Thyroid gland (tissue), 4 donors: ENCODE measurements at regions not wholly inside any gene's neighbourhood (a gene's known extent, or its start where the extent isn't known, plus 50 kb on each side); places are given as distances from the start of the nearest gene placed in this dataset.

Experiments
- POLR2A ChIP-seq, 2 donors: fragments of 450-650 bp; IDR thresholded peaks; one replicate each; pipeline ENCODE4 v1.6.1; 2017; ENCODE audit warnings: antibody characterized with exemption in 2 of 2, mild to moderate bottlenecking in 2 of 2, moderate library complexity in 1 of 2
- TF ChIP-seq, protein P1 (sequence below), 6 experiments: fragments of 200-600 bp in 3 of 6; fragments of 450-650 bp in 3 of 6; sonication (generic) in 3 of 6; IDR thresholded peaks; one replicate each; pipeline ENCODE4 v1.5.1; 2016 to 2019; ENCODE audit warnings: antibody characterized with exemption in 6 of 6, mild to moderate bottlenecking in 2 of 6, inconsistent platforms in 1 of 6, moderate library complexity in 1 of 6

GRCh38 chr1:81590171-81590570 lies 210.6 kb upstream of the ADGRL2 start:
- no peak for TF ChIP-seq POLR2A (IDR thresholded peaks at IDR 0.05)
- TF ChIP-seq, protein P1, sequence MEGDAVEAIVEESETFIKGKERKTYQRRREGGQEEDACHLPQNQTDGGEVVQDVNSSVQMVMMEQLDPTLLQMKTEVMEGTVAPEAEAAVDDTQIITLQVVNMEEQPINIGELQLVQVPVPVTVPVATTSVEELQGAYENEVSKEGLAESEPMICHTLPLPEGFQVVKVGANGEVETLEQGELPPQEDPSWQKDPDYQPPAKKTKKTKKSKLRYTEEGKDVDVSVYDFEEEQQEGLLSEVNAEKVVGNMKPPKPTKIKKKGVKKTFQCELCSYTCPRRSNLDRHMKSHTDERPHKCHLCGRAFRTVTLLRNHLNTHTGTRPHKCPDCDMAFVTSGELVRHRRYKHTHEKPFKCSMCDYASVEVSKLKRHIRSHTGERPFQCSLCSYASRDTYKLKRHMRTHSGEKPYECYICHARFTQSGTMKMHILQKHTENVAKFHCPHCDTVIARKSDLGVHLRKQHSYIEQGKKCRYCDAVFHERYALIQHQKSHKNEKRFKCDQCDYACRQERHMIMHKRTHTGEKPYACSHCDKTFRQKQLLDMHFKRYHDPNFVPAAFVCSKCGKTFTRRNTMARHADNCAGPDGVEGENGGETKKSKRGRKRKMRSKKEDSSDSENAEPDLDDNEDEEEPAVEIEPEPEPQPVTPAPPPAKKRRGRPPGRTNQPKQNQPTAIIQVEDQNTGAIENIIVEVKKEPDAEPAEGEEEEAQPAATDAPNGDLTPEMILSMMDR (IDR thresholded peaks at IDR 0.05), result no peak
